ENCODE measurements at regions not wholly inside any gene's neighbourhood (a gene's known extent, or its start where the extent isn't known, plus 50 kb on each side); places are given as distances from the start of the nearest gene placed in this dataset.

- TF ChIP-seq GATA2 (IDR thresholded peaks at IDR 0.05; ENCODE audit: low read depth, low read length) (no peak), GATA3 (IDR thresholded peaks at IDR 0.05; ENCODE audit: low read depth, low read length) (no peak)
Measured at GRCh38 chr4:24743927-24744326, 51.4 kb upstream of the SOD3 start.

GRCh38 chr4:24745172-24745895 lies 50.0 kb upstream of the SOD3 start:
- no peak for TF ChIP-seq GATA3 (IDR thresholded peaks at IDR 0.05; ENCODE audit: low read depth, low read length)
- no peak for TF ChIP-seq GATA2 (IDR thresholded peaks at IDR 0.05; ENCODE audit: low read depth, low read length)
